GM12875 (cell line): ENCODE measurements at regions not wholly inside any gene's neighbourhood (a gene's known extent, or its start where the extent isn't known, plus 50 kb on each side); places are given as distances from the start of the nearest gene placed in this dataset.

Experiments
- H3K4me3 ChIP-seq: one replicate; pipeline ENCODE4 v1.5.1; 2011; ENCODE audit warnings: low read depth, low read length, control low read depth
- TF ChIP-seq, protein P1 (sequence below): IDR thresholded peaks from 2 replicates; pipeline ENCODE4 v1.5.1; 2011; ENCODE audit warnings: low read depth, mild to moderate bottlenecking, control low read depth, inconsistent platforms, low read length, moderate library complexity, borderline replicate concordance; ENCODE audit not compliant: insufficient read depth

DNA sequence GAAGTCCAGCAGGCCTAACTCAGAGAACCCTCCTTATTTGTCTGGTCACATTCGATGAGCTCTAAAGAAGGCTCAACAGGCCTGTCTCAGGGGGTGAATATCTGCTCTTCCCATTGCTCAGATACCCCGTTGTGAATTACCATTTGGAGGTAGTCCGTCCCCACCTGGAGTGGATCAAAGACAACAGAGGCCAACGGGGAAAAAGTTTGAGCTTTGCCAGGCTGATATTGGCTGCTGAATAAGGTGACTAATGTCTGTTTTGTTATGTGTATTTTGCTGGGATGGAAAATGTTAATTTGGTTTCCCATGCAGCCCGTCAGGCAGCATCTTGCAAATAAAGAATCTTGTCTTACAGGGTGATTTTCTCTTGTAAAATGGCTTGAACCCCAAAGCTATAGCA, 69.2 kb upstream of the EPS8L3 start:
- H3K4me3 ChIP-seq, result no peak overlapping the region
- TF ChIP-seq, protein P1, sequence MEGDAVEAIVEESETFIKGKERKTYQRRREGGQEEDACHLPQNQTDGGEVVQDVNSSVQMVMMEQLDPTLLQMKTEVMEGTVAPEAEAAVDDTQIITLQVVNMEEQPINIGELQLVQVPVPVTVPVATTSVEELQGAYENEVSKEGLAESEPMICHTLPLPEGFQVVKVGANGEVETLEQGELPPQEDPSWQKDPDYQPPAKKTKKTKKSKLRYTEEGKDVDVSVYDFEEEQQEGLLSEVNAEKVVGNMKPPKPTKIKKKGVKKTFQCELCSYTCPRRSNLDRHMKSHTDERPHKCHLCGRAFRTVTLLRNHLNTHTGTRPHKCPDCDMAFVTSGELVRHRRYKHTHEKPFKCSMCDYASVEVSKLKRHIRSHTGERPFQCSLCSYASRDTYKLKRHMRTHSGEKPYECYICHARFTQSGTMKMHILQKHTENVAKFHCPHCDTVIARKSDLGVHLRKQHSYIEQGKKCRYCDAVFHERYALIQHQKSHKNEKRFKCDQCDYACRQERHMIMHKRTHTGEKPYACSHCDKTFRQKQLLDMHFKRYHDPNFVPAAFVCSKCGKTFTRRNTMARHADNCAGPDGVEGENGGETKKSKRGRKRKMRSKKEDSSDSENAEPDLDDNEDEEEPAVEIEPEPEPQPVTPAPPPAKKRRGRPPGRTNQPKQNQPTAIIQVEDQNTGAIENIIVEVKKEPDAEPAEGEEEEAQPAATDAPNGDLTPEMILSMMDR, result no peak

- TF ChIP-seq, protein P1, result no peak
- no peak overlapping the region for H3K4me3 ChIP-seq
These were observed 65.2 kb upstream of the EPS8L3 start for GRCh38 chr1:109828756-109829505.

DNA sequence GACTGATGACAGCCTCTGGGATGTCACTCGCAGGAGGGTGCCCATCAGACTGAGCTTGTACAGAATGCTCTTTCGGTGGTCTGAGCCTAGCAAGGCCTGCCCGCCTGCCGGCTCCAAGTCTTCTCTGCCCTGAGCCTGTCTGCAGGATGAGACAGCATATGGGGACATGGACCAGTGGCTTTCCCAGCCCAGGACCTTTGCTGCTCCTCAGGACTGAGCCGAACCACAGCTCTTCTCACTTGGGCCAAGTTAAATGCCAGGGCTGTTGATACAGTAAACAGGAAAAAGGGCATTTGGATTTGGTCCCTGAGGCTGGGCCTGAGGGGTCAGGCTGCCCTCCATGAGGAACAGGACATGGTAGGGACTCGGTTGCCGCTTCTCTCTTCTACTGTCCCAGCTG, 64.3 kb upstream of the EPS8L3 start:
- TF ChIP-seq, protein P1, result no peak
- no peak overlapping the region for H3K4me3 ChIP-seq

DNA sequence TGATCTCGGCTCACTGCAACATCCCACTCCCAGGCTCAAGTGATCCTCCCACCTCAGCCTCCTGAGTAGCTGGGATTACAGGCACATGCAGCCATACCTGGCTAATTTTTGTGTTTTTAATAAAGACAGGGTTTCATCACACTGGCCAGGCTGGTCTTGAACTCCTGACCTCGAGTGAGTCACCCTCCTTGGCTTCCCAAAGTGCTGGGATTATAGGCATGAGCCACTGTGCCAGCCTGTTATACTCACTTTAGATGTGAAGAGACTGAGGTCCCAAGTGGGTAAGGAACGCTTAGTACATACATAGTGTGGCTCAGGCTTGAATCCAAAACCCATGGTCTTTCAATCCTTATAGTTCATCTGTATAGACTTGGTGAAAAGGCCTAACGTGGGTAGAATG, 63.7 kb upstream of the EPS8L3 start:
- TF ChIP-seq, protein P1, result no peak
- H3K4me3 ChIP-seq, result no peak overlapping the region

DNA sequence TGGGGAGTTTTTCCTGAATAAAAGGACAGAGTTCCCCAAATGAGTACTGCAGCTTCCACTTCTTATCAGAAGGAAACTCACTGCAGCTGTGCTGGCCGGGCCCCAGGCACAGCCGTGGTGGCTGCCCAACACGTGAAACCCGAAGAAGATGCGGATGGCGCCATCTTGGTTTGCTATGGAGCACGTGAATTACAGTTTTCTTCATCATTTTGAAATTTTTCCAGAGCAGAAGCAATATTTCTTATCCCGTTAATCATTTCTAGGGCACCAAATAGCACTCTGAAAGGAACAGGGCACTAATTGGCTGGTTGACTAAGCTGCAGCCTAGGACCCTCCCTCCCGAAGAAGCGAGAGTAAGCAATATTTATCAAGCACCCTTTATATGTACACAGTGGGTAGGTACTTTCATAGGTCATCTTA, 63.2 kb upstream of the EPS8L3 start:
- TF ChIP-seq, protein P1, result no peak

GRCh38 chr1:109826446-109826845, 62.7 kb upstream of the EPS8L3 start:
- no peak overlapping the region for H3K4me3 ChIP-seq
- TF ChIP-seq, protein P1, result no peak

More for the DNA sequence above, 63.2 kb upstream of the EPS8L3 start:
- no peak overlapping the region for H3K4me3 ChIP-seq
